ENCODE measurements at regions not wholly inside any gene's neighbourhood (a gene's known extent, or its start where the extent isn't known, plus 50 kb on each side); places are given as distances from the start of the nearest gene placed in this dataset.

GRCh38 chr14:61847861-61848260 is 85.6 kb downstream of the SNAPC1 start:
- no peak for DNase-seq

- no peak for DNase-seq
These were observed 92.7 kb downstream of the SNAPC1 start for GRCh38 chr14:61854898-61855297.

GRCh38 chr14:61860294-61860918 is 98.2 kb downstream of the SNAPC1 start:
- peak in 4 of 5 donors; percentile 5 to 42 (median 26) for DNase-seq

- no peak for DNase-seq
These were observed 99.2 kb downstream of the SNAPC1 start for GRCh38 chr14:61861320-61861865.

GRCh38 chr14:61864329-61864898 is 102.2 kb downstream of the SNAPC1 start:
- DNase-seq, result no peak

GRCh38 chr14:61866932-61867920 is 105.0 kb downstream of the SNAPC1 start:
- peak in 1 of 5 donors; percentile 14 for DNase-seq

GRCh38 chr14:61868846-61869245 is 106.6 kb downstream of the SNAPC1 start:
- no peak for DNase-seq

GRCh38 chr14:61870163-61870562 is 107.9 kb downstream of the SNAPC1 start:
- DNase-seq, result no peak

- DNase-seq, result no peak
These were observed 110.2 kb downstream of the SNAPC1 start for GRCh38 chr14:61872452-61872851.

- DNase-seq, result no peak
These were observed 113.3 kb downstream of the SNAPC1 start for GRCh38 chr14:61875483-61875882.

- no peak for DNase-seq
These were observed 114.3 kb downstream of the SNAPC1 start for GRCh38 chr14:61876362-61877034.

GRCh38 chr14:61877035-61877390 is 114.8 kb downstream of the SNAPC1 start:
- no peak for DNase-seq

- no peak for DNase-seq
These were observed 115.5 kb downstream of the SNAPC1 start for GRCh38 chr14:61877768-61878167.

- DNase-seq, result no peak
These were observed 116.7 kb downstream of the SNAPC1 start for GRCh38 chr14:61878931-61879330.

- no peak for DNase-seq
These were observed 118.8 kb downstream of the SNAPC1 start for GRCh38 chr14:61881046-61881445.

GRCh38 chr14:61884711-61885110 is 122.5 kb downstream of the SNAPC1 start:
- no peak for DNase-seq

- DNase-seq, result no peak
These were observed 123.2 kb downstream of the SNAPC1 start for GRCh38 chr14:61885203-61885961.

GRCh38 chr14:61887628-61888027 is 125.4 kb downstream of the SNAPC1 start:
- DNase-seq, result no peak

GRCh38 chr14:61889914-61890351 is 127.7 kb downstream of the SNAPC1 start:
- DNase-seq, result peak in 2 of 5 donors; percentile 15 to 84

- no peak for DNase-seq
These were observed 128.9 kb downstream of the SNAPC1 start for GRCh38 chr14:61891170-61891569.

- DNase-seq, result no peak
These were observed 129.6 kb downstream of the SNAPC1 start for GRCh38 chr14:61891810-61892209.

GRCh38 chr14:61893371-61893940 is 131.2 kb downstream of the SNAPC1 start:
- no peak for DNase-seq

Data from T-helper 1 cell (primary cell).